HG03039 (cell line): ENCODE measurements at regions not wholly inside any gene's neighbourhood (a gene's known extent, or its start where the extent isn't known, plus 50 kb on each side); places are given as distances from the start of the nearest gene placed in this dataset.
"Not testable (repeated sequence)": the region's sequence is repeated elsewhere in the genome, so short reads cannot be mapped to it uniquely, and the experiment has no call there.

Experiments used
- ATAC-seq: cut with Tn5 transposase; IDR thresholded peaks from one replicate; pipeline ENCODE4 v1.9.1; 2021; ENCODE audit warnings: mild to moderate bottlenecking, moderate library complexity; ENCODE audit not compliant: unreplicated experiment

DNA sequence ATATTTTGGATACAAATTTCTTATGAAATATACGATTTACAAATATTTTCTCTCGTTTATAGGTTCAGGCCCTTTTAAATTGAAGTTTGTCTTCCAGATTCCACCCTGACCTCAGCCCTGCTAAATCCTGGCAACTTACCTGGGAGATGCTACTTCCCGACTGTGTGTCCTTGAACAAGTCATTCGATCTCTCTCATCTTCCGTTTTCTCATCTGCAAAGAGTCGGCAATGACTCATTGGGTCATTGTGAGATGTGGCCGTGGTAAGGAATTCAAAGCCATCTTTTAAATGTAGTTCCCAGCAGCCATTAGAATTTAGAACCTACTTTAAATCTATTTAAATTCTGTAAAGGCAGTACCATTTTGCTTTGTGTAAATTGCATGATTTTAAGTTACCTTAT is 72.5 kb downstream of the LHX2 start:
- no peak for ATAC-seq

DNA sequence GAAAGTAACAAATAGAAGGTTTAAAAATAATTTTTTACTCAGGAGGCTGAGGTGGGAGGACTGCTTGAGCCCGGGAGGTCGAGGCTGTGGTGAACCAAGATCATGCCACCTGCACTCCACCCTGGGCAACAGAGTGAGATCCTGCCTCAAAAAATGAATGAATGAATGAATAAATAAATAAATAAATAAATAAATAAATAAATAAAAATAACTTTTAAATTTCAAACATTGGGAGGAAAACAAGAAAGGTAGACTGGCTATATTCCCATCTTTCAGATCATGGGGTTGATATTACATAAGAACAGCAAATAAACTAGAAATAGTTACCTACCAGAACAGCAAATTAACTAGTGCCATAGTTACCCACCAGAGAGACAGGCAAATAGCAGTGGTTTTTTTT is 75.7 kb downstream of the LHX2 start:
- no peak for ATAC-seq

GRCh38 chr9:124088476-124088837 is 76.9 kb downstream of the LHX2 start:
- ATAC-seq: no peak

DNA sequence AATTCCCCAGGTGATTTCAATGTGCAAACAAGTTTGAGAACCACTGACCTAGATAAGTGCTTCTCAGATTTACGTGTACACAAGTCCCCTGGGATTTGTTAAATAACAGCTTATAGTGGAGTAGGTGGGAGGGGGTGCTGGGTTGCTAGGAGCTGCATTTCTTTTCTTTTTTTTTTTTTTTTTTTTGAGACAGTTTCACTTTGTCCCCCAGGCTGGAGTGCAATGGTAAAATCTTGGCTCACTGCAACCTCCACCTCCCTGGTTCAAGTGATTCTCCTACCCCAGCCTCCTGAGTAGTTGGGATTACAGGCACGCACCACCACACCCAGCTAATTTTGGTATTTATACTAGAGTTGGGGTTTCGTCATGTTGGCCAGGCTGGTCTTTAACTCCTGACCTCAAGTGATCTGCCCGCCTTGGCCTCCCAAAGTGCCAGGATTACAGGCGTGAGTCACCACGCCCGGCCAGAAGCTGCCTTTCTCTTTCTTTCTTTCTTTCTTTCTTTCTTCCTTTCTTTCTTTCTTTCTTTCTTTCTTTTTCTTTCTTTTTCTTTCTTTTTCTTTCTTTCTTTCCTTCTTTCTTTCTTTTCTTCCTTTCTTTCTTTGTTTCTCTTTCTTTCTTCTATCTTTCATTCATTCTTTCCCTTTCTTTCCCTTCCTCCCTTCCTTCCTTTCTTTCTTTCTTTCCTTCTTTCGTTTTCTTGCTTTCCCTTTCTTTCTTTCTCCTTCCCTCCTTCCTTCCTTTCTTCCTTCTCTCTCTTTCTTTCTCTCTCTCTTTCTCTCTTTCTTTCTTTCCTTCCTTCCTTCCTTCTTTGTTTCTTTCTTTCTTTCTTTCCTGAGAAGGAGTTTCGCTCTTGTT is 78.3 kb downstream of the LHX2 start:
- not testable (repeated sequence) for ATAC-seq

DNA sequence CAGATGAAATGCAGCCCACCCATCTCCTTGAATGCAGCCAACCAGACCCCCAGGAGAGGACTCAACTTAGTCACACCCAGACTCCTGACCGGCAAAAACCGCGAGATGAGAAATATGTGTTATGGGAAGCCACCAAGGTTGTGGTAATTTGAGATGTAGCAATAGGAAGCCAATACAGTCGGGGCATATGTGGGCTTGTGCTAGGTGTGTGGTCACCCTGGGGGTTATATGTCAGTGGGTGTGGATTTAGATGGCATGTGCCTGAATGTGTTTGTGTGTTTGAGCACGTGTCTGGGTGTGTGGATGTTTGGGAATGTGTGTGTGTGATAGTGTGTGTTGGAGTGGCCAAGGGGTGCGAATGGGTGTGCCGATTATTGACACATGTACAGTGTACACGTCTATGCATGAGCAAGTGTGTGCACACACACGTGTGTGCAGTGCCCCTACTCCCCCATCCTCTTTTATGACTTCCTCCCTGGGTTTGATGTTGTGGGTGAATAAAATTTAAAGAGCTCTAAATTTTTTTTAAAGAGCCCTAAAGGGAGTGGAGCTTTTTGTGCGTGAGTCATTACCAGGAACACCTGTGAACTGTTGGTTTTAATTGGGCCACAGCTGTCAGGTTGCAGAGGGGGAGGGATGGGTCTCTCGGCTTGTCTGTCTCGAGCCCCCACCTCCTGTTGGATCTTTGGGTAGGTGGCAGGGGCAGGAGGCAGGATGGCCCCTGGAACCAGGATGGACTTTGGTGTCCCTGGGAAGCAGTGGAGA is 86.8 kb downstream of the LHX2 start:
- no peak for ATAC-seq

- no peak for ATAC-seq
Observed at GRCh38 chr9:124099860-124100259, 88.3 kb downstream of the LHX2 start.

- ATAC-seq: no peak
Observed at GRCh38 chr9:124101215-124101968, 89.8 kb downstream of the LHX2 start.

GRCh38 chr9:124101969-124102345 is 90.4 kb downstream of the LHX2 start:
- ATAC-seq: no peak

DNA sequence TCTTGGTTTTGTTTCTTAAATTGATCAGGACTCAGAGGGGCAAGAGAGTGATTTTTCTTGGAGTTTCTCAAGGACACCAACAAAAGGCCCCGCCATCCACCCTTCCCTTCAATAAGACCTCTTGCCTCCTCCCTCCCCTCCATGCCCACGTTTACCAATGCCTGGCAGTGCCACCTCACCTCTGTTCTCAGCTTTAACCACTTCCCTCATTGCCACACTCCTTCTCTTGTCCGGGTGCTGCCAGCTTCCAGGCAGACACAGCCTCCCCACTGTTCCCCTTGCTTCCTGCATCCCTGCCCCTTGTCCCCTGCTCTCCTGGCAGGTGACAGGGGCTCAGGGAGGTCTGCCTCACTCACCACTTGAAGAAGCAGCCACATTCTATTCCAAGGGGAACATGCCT is 90.8 kb downstream of the LHX2 start:
- no peak for ATAC-seq

DNA sequence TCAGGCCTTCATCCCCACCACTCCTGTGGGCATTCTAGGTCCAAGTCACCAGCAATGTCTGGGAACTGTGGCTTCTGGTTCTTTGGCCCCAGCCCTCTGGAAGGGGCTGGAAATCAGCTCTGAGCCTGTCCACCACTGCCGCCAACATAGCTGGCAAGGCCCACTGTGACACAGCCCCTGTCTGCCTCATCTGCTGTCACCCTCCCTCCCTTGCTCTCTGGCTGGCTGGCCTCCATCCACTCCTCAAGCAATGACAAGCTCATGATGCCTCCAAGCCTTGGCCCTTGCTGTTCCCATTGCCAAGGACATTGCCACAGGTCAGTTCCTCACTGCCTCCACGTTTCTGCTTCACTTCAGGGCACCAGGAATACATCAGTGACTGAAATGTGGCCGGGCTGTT is 93.7 kb downstream of the LHX2 start:
- no peak for ATAC-seq

DNA sequence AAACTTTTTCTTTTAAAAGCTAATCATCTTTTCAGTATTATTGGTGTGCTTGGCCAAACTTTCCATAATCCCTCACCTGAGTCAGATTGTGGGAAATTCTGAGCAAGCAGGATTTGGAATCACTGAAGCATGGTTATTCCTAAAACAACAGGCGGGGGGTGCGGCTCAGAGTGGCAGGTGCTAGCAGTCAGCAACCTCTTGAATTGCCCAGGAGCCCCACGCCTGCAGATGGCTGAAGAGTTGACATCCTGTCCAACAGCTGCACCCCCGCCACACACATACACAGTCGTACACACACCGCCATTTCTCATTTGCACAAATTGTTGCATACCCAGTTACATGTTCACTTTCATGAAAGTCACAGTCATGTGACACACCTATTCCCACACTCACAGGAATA is 96.6 kb downstream of the LHX2 start:
- ATAC-seq: no peak

DNA sequence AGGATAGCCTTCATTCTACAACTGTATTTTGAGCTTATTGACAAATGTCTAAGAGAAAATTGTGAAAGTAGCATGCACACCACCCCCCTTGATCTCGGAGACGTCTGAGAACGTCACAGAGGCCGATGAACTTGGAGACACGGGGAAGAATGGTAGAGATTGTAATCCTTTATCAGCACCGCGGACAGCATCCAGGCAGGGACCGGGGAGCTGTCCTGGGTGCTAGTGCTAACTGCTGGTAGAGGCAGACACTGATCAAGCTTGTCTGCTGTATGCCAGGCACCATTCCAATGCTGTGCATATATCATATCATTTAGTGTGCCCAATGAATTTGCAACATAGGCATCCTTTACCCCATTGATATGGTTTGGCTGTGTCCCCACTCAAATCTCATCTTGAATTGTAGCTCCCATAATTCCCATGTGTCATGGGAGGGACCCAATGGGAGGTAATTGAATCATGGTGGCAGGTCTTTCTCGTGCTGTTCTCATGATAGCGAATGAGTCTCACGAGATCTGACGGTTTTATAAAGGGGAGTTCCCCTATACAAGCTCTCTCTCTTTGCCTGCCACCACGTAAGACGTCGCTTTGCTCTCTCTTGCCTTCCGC is 98.8 kb downstream of the LHX2 start:
- no peak for ATAC-seq

- ATAC-seq: no peak
Observed at GRCh38 chr9:124116683-124117363, 105.3 kb downstream of the LHX2 start.

GRCh38 chr9:124118894-124119293 is 107.3 kb downstream of the LHX2 start:
- no peak for ATAC-seq

GRCh38 chr9:124120272-124120671 is 108.7 kb downstream of the LHX2 start:
- no peak for ATAC-seq

- no peak for ATAC-seq
Observed at GRCh38 chr9:124121725-124122124, 110.2 kb downstream of the LHX2 start.

- ATAC-seq: no peak
Observed at GRCh38 chr9:124122321-124122720, 110.8 kb downstream of the LHX2 start.

DNA sequence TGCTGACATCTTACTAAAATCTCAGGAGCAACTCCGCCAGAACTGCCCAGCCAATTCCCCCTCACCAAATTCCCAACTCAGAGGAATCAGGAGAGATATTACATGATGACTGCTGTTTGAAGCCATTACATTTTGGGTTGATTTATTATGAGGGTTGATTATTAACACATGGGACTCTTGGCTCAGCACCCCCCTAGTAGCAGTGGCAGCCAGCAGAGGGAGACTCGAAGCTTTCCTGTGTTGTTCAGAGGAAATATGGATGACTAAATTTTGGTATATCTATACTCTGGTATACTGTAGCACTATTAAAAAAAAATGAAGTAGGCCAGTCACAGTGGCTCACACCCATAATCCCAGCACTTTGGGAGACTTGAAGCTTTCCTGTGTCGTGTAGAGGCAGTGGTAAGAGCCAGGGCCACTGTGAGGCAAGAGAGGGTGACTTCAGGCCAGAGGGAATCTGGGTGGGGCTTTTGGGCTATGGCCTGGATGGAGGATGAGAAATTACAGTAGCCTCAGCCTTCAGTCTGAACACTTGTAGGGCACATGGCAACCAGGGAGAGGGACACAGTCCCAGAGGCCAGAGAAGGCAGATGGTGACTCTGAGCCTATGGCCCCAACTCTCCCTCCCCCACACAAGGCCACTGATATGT is 111.4 kb downstream of the LHX2 start:
- ATAC-seq: no peak

- not testable (repeated sequence) for ATAC-seq
Observed at GRCh38 chr9:124123621-124124020, 112.1 kb downstream of the LHX2 start.
